GM12892 (cell line): ENCODE measurements at regions not wholly inside any gene's neighbourhood (a gene's known extent, or its start where the extent isn't known, plus 50 kb on each side); places are given as distances from the start of the nearest gene placed in this dataset.

Source experiments
- POLR2A ChIP-seq: IDR thresholded peaks from 2 replicates; pipeline ENCODE4 v1.6.1; 2011; ENCODE audit warnings: low read depth, low read length, control low read depth
- POLR2AphosphoS5 ChIP-seq: IDR thresholded peaks from 2 replicates; pipeline ENCODE4 v1.6.1; 2011; ENCODE audit warnings: low read depth, low read length, control low read depth
- TAF1 ChIP-seq: IDR thresholded peaks from 2 replicates; pipeline ENCODE4 v1.6.1; 2011; ENCODE audit warnings: low read depth, mild to moderate bottlenecking, control low read depth, low read length, borderline replicate concordance

DNA sequence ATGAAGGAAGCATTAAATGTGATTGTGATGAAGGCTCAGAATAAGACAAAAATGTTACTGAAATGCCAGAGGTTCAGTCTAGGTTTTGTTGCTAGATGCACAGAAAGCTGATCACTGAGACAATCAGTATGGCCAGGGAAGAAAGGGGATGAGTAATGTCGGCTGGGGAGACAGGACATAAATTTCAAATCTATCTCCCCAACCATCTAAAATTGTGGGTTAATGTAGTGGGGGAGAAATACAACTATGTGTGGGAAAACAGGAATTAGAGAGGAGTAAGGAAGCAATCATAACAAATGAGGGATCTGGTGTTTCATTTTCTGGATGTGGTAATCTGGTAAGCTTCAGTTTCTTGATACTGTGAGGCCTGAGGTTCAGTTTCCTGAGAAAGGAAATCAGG is 1111.0 kb downstream of the XPNPEP1 start:
- no peak for TF ChIP-seq TAF1
- no peak for TF ChIP-seq POLR2AphosphoS5
- no peak for TF ChIP-seq POLR2A
